ENCODE measurements at regions not wholly inside any gene's neighbourhood (a gene's known extent, or its start where the extent isn't known, plus 50 kb on each side); places are given as distances from the start of the nearest gene placed in this dataset.

- H3K27me3 ChIP-seq (ENCODE audit: insufficient read depth, poor library complexity, severe bottlenecking) = no peaks in the 10 kb centered on the region
- TF ChIP-seq, protein P1, sequence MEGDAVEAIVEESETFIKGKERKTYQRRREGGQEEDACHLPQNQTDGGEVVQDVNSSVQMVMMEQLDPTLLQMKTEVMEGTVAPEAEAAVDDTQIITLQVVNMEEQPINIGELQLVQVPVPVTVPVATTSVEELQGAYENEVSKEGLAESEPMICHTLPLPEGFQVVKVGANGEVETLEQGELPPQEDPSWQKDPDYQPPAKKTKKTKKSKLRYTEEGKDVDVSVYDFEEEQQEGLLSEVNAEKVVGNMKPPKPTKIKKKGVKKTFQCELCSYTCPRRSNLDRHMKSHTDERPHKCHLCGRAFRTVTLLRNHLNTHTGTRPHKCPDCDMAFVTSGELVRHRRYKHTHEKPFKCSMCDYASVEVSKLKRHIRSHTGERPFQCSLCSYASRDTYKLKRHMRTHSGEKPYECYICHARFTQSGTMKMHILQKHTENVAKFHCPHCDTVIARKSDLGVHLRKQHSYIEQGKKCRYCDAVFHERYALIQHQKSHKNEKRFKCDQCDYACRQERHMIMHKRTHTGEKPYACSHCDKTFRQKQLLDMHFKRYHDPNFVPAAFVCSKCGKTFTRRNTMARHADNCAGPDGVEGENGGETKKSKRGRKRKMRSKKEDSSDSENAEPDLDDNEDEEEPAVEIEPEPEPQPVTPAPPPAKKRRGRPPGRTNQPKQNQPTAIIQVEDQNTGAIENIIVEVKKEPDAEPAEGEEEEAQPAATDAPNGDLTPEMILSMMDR (IDR thresholded peaks at IDR 0.05; ENCODE audit: poor library complexity, severe bottlenecking) = no peak
- H3K9me3 ChIP-seq (ENCODE audit: severe bottlenecking) = no peaks in the 10 kb centered on the region
- peak; percentile 60; the same call in 2 of the 3 replicates for ATAC-seq (ENCODE audit: low read depth)
- H3K4me3 ChIP-seq (ENCODE audit: severe bottlenecking) = no peak overlapping the region
- no peak for DNase-seq (ENCODE audit: low spot score)
- H3K27ac ChIP-seq (ENCODE audit: poor library complexity, severe bottlenecking) = no peak overlapping the region
- H3K4me1 ChIP-seq (ENCODE audit: insufficient read depth, poor library complexity, severe bottlenecking) = peaks cover 7% of the 10 kb centered on the region
- no peaks in the 10 kb centered on the region for H3K36me3 ChIP-seq (ENCODE audit: low read depth)
Observed at GRCh38 chr2:176814274-176814673, 398.3 kb upstream of the HNRNPA3 start.

DNA sequence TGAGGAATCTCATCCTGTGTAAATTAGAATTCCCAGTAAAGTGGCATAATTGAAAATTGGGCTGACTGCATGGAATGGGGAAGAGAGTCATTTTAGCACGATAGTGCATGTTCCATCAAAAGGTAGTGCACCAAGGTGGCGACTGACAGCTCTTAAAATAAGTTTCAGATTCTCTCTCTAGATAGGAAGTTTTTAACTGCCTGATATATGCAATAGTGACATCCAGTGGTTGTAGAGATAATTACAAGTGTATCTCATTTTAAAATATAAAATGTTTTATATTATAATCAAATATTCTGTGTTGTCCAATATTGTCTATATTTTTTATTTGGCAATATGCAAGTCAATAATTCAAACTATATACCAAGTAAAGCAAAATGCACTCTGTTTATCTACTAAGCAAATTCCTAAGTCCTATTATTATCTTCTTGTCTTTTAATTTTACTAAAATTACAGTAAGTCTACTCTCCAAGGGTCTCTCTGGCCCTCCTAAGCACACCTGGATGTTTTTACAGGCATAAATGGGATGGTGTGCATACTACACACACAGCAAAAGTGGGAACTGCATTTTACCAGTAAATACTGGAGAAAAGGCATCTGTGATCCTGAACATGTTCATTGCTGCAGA, 397.7 kb upstream of the HNRNPA3 start:
- no peaks in the 10 kb centered on the region for H3K9me3 ChIP-seq (ENCODE audit: severe bottlenecking)
- H3K36me3 ChIP-seq (ENCODE audit: low read depth) = no peaks in the 10 kb centered on the region
- DNase-seq (ENCODE audit: low spot score) (no peak), ATAC-seq (ENCODE audit: low read depth) (peak; percentile 59; the same call in 2 of the 3 replicates)
- H3K4me3 ChIP-seq (ENCODE audit: severe bottlenecking) = no peak overlapping the region
- H3K27ac ChIP-seq (ENCODE audit: poor library complexity, severe bottlenecking) = no peak overlapping the region
- H3K4me1 ChIP-seq (ENCODE audit: insufficient read depth, poor library complexity, severe bottlenecking) = peaks cover 7% of the 10 kb centered on the region
- no peaks in the 10 kb centered on the region for H3K27me3 ChIP-seq (ENCODE audit: insufficient read depth, poor library complexity, severe bottlenecking)
- TF ChIP-seq, protein P1 (IDR thresholded peaks at IDR 0.05; ENCODE audit: poor library complexity, severe bottlenecking) = peak; percentile 85

GRCh38 chr2:176817061-176817565, 395.5 kb upstream of the HNRNPA3 start:
- no peak for DNase-seq (ENCODE audit: low spot score)
- TF ChIP-seq, protein P1 (IDR thresholded peaks at IDR 0.05; ENCODE audit: poor library complexity, severe bottlenecking) = no peak
- ATAC-seq (ENCODE audit: low read depth) = no peak
- H3K27ac ChIP-seq (ENCODE audit: poor library complexity, severe bottlenecking) = no peak overlapping the region
- no peak overlapping the region for H3K4me3 ChIP-seq (ENCODE audit: severe bottlenecking)
- H3K4me1 ChIP-seq (ENCODE audit: insufficient read depth, poor library complexity, severe bottlenecking) = peaks cover 7% of the 10 kb centered on the region
- no peaks in the 10 kb centered on the region for H3K27me3 ChIP-seq (ENCODE audit: insufficient read depth, poor library complexity, severe bottlenecking)
- no peaks in the 10 kb centered on the region for H3K36me3 ChIP-seq (ENCODE audit: low read depth)
- H3K9me3 ChIP-seq (ENCODE audit: severe bottlenecking) = no peaks in the 10 kb centered on the region

DNA sequence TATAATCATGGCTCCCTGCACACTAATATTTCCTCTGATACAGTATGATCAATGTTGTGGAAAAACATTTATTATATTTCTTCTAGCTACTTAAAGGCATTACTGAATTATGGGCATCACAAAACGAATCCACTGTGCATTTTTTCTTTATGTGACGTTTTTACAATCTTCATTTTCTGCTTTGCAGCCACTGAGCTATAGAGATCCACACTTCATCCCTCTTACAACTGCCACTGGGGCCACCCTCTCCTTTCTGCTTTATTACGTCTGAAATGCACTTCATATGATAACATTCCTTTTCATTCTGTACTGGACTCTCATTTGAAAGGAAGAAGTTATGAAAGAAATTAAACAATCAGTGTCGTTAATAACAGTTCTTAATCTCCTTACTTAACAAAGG, 394.5 kb upstream of the HNRNPA3 start:
- no peak for ATAC-seq (ENCODE audit: low read depth)
- Histone ChIP-seq H3K27me3 (ENCODE audit: insufficient read depth, poor library complexity, severe bottlenecking) (no peaks in the 10 kb centered on the region), H3K9me3 (ENCODE audit: severe bottlenecking) (no peaks in the 10 kb centered on the region), H3K4me3 (ENCODE audit: severe bottlenecking) (no peak overlapping the region), H3K27ac (ENCODE audit: poor library complexity, severe bottlenecking) (no peak overlapping the region), H3K36me3 (ENCODE audit: low read depth) (no peaks in the 10 kb centered on the region), H3K4me1 (ENCODE audit: insufficient read depth, poor library complexity, severe bottlenecking) (peaks cover 7% of the 10 kb centered on the region)
- TF ChIP-seq, protein P1 (IDR thresholded peaks at IDR 0.05; ENCODE audit: poor library complexity, severe bottlenecking) = no peak
- DNase-seq (ENCODE audit: low spot score) = no peak

GRCh38 chr2:176818617-176819016, 394.0 kb upstream of the HNRNPA3 start:
- Histone ChIP-seq H3K27ac (ENCODE audit: poor library complexity, severe bottlenecking) (no peak overlapping the region), H3K27me3 (ENCODE audit: insufficient read depth, poor library complexity, severe bottlenecking) (no peaks in the 10 kb centered on the region), H3K4me3 (ENCODE audit: severe bottlenecking) (no peak overlapping the region), H3K9me3 (ENCODE audit: severe bottlenecking) (no peaks in the 10 kb centered on the region), H3K36me3 (ENCODE audit: low read depth) (no peaks in the 10 kb centered on the region), H3K4me1 (ENCODE audit: insufficient read depth, poor library complexity, severe bottlenecking) (peaks cover 7% of the 10 kb centered on the region)
- ATAC-seq (ENCODE audit: low read depth) (no peak), DNase-seq (ENCODE audit: low spot score) (no peak)
- TF ChIP-seq, protein P1 (IDR thresholded peaks at IDR 0.05; ENCODE audit: poor library complexity, severe bottlenecking) = no peak

Data from RWPE2 (cell line).